ENCODE measurements at regions not wholly inside any gene's neighbourhood (a gene's known extent, or its start where the extent isn't known, plus 50 kb on each side); places are given as distances from the start of the nearest gene placed in this dataset.

DNA sequence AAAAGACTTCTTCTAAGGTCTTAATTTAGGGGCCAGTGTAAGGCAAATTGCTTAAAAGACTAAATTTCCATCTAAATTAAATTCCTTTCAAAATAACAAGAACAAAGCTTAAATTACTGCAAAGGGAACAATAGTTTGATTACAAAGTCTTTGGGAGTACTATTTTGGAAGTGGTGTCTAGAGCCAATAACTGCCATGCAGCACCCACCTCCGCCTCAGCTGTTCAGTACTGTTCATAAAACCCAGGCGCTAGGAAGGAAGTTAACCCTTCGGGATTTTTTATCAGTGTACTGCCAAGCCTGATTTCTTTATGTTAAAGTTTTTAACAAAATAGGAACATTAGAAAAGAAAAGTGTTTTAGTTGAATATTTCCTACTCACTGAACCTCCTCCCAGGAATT is 210.1 kb downstream of the LIG4 start:
- ChIA-PET POLR2A (no interaction called here), CTCF (no interaction called here), RAD21 (ENCODE audit: low non-redundant PET in 1 of 2, low total read pairs in 2 of 2, uncharacterized antibody in 2 of 2, unreplicated experiment in 2 of 2) (no interaction called here)
- intact Hi-C loops (cut with micrococcal nuclease): no loop called here
- H3K9me2 ChIP-seq (ENCODE audit: insufficient read depth): no peaks in the 10 kb centered on the region
- H4K20me1 ChIP-seq (ENCODE audit: insufficient read depth): no peaks in the 10 kb centered on the region
- H3K4me2 ChIP-seq (ENCODE audit: low read length): no peak overlapping the region
- H3K4me1 ChIP-seq (ENCODE audit: control insufficient read depth in 1 of 2, insufficient read depth in 2 of 2, low read length in 2 of 2): no peaks in the 10 kb centered on the region
- no peaks in the 10 kb centered on the region for H3K79me2 ChIP-seq (ENCODE audit: insufficient read depth, low read length)
- no TSS peak for BruUV-seq (replicated peaks)
- H2AFZ ChIP-seq (ENCODE audit: low read depth, low read length, poor library complexity, severe bottlenecking): no peak overlapping the region
- ATAC-seq: no peak
- no peaks in the 10 kb centered on the region for H3K27me3 ChIP-seq (ENCODE audit: insufficient read depth, low read length)
- TF ChIP-seq TCF7L2 (IDR thresholded peaks at IDR 0.05; ENCODE audit: borderline replicate concordance, extremely low read depth, insufficient read depth, insufficient read length) (no peak), ZFX (IDR thresholded peaks at IDR 0.05) (no peak), SRF (IDR thresholded peaks at IDR 0.05; ENCODE audit: low read depth) (no peak), SP1 (IDR thresholded peaks at IDR 0.05; ENCODE audit: low read depth) (no peak), JUND (IDR thresholded peaks at IDR 0.05) (no peak), ELF1 (IDR thresholded peaks at IDR 0.05; ENCODE audit: borderline replicate concordance, low read depth) (no peak), SIN3A (IDR thresholded peaks at IDR 0.05; ENCODE audit: low read depth) (no peak), EGR1 (IDR thresholded peaks at IDR 0.05; ENCODE audit: low read depth) (no peak), EZH2 (IDR thresholded peaks at IDR 0.05) (no peak), EZH2phosphoT487 (IDR thresholded peaks at IDR 0.05; ENCODE audit: borderline replicate concordance) (no peak)
- TF ChIP-seq, protein P1, sequence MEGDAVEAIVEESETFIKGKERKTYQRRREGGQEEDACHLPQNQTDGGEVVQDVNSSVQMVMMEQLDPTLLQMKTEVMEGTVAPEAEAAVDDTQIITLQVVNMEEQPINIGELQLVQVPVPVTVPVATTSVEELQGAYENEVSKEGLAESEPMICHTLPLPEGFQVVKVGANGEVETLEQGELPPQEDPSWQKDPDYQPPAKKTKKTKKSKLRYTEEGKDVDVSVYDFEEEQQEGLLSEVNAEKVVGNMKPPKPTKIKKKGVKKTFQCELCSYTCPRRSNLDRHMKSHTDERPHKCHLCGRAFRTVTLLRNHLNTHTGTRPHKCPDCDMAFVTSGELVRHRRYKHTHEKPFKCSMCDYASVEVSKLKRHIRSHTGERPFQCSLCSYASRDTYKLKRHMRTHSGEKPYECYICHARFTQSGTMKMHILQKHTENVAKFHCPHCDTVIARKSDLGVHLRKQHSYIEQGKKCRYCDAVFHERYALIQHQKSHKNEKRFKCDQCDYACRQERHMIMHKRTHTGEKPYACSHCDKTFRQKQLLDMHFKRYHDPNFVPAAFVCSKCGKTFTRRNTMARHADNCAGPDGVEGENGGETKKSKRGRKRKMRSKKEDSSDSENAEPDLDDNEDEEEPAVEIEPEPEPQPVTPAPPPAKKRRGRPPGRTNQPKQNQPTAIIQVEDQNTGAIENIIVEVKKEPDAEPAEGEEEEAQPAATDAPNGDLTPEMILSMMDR (IDR thresholded peaks at IDR 0.05 in 2 of 3, conservative IDR thresholded peaks at IDR 0.05 in 1 of 3; ENCODE audit: borderline replicate concordance in 1 of 3, insufficient read depth in 1 of 3, low read depth in 2 of 3, low read length in 2 of 3): no peak
- TF ChIP-seq, protein P2, sequence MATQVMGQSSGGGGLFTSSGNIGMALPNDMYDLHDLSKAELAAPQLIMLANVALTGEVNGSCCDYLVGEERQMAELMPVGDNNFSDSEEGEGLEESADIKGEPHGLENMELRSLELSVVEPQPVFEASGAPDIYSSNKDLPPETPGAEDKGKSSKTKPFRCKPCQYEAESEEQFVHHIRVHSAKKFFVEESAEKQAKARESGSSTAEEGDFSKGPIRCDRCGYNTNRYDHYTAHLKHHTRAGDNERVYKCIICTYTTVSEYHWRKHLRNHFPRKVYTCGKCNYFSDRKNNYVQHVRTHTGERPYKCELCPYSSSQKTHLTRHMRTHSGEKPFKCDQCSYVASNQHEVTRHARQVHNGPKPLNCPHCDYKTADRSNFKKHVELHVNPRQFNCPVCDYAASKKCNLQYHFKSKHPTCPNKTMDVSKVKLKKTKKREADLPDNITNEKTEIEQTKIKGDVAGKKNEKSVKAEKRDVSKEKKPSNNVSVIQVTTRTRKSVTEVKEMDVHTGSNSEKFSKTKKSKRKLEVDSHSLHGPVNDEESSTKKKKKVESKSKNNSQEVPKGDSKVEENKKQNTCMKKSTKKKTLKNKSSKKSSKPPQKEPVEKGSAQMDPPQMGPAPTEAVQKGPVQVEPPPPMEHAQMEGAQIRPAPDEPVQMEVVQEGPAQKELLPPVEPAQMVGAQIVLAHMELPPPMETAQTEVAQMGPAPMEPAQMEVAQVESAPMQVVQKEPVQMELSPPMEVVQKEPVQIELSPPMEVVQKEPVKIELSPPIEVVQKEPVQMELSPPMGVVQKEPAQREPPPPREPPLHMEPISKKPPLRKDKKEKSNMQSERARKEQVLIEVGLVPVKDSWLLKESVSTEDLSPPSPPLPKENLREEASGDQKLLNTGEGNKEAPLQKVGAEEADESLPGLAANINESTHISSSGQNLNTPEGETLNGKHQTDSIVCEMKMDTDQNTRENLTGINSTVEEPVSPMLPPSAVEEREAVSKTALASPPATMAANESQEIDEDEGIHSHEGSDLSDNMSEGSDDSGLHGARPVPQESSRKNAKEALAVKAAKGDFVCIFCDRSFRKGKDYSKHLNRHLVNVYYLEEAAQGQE (IDR thresholded peaks at IDR 0.05; ENCODE audit: low read depth): no peak
- no peak for DNase-seq (ENCODE audit: low read depth, low spot score)
- H3K4me3 ChIP-seq (replicated peaks in 1 of 2; ENCODE audit: low read depth in 1 of 2, low read length in 2 of 2): no peak overlapping the region
- no peaks in the 10 kb centered on the region; a peak in 2 of 4 replicates for H3K9me3 ChIP-seq (ENCODE audit: control insufficient read depth in 1 of 2, insufficient read depth in 1 of 2, low read depth in 1 of 2, low read length in 2 of 2)
- H3K27ac ChIP-seq (ENCODE audit: low read depth, low read length): no peak overlapping the region
- no peaks in the 10 kb centered on the region for H3K36me3 ChIP-seq (ENCODE audit: control insufficient read depth in 1 of 2, insufficient read depth in 2 of 2, low read length in 2 of 2)
- H3K9ac ChIP-seq (ENCODE audit: low read length): no peak overlapping the region
